ENCODE measurements at regions not wholly inside any gene's neighbourhood (a gene's known extent, or its start where the extent isn't known, plus 50 kb on each side); places are given as distances from the start of the nearest gene placed in this dataset.

DNA sequence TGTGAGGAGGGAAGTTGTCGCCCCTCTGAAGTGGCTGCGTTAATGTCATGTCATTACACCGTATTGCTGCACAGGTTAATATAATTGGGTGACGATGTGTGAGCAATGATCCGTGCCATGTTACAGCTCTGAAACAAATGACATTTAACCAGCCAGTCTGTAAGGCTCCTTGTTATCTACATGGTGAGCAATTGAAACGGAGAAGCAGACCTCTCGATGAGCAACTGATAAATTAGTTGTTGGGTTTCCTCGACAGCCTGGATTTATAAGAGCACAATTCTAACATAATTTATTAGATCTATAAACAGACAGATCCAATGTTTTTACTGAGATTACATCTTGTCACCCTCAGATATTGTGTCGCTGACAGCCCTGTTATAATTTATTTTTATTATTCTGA is 49.9 kb upstream of the MAFB start:
- ATAC-seq (no peak), DNase-seq (no peak)
- intact Hi-C loops (cut with micrococcal nuclease) = no loop called here

GRCh38 chr20:40739841-40740240 is 50.8 kb upstream of the MAFB start:
- ATAC-seq (no peak), DNase-seq (no peak)
- intact Hi-C loops (cut with micrococcal nuclease) = no loop called here

- peak; percentile 43 for ATAC-seq
- DNase-seq = no peak
- intact Hi-C loops (cut with micrococcal nuclease) = no loop called here
Measured at GRCh38 chr20:40741507-40742106, 52.6 kb upstream of the MAFB start.

DNA sequence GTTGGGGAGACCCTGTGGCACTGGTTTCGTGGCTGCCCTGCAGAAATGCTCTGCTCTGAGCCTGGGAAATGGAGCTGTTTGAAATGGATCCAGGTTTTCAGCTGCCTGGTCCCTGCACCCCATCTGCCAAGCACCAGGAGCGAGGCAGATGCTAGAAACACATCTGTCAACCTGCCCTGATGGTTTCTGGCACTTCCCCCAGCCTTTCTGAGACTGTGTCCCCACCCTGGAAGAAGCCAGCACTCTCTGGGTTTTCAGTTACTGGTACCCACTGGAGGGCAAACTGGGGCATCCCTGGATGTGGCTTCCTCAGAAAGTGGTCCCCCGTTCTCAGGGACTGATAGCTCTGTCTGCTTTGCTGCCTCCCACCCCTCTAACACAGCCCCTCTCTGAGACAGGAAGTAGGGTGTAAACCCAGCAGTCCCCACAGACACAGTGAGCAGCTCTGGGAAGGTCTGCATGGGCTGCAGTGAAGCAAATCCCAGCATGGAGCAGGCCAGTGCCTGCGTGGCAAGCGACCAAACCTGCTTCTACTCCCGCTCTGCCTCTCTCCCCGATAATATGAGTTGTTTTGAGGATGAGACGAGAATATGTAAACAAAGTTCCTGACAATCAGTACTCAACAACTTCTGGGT is 54.2 kb upstream of the MAFB start:
- intact Hi-C loops (cut with micrococcal nuclease) = no loop called here
- DNase-seq (no peak), ATAC-seq (no peak)

DNA sequence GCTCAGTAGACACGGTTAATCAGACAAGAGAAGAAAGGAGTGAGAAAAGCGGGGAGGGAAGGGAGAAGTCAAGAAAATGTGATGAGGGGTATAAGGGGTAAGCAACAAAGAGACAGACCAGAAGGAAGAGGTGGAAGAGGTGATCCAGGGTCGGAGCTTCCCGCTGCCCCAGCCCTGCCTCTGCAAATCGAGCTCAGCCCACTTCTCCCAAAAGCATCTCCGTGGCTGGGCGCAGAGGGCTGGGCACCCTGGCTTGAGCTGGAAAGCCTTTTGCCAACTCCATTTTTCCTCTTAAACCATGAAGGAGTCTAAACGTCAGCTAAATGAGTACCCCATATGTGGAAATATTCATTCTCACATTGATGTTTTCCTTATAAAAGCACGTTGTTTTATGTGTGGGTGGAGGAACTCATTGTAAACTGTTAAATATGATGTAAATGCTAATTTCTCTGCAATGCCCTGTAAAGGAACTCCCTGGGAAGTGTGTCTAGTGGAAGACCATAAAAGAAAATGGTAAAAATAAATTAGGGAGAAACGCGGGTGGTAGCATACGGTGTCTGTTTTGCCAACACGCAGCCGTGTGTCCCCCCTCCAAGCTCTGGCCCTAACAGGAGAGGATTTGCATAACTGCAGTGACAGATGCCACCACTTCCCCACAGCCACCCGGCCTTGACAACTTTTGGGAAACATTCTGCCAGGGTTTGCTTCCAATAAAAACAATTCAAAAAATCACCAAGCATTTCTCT is 55.2 kb upstream of the MAFB start:
- DNase-seq (no peak), ATAC-seq (no peak)
- intact Hi-C loops (cut with micrococcal nuclease) = no loop called here

DNA sequence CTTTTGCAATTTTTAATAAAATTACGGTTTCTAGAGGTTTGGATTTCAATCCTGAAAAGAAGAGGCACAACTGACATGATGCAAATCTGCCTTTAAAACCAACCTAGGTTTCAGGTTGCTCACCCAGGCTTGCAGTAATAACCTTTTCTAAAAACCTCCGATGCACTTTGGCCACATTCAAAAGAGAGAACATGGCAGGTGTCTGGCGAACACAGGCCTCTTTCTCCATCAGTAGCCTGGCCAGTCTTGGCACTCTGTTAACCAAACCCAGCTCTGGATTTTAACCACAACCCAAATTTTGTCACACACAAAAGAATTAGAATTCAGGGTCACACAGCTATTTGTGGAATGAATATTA is 55.8 kb upstream of the MAFB start:
- no peak for ATAC-seq
- no peak for DNase-seq
- intact Hi-C loops (cut with micrococcal nuclease) = no loop called here

DNA sequence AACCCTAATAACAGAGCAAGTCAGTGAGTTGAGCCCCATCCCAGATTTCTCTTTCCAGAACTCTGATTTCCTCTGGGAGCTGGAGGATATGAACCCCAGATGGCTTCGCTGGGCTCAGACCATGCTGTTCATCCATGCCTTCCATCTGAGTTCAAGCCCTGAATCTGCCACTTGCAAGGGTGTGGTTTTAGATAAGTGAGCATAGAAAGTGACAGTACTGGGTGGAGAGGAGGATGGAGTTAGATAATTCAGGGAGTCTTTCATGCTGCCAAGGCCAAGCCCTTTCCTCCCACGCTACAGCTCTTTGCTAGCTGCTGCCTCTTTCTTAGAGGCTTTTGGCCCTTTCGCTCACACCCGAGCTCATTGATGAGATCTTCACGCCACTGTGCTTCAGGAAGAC is 57.2 kb upstream of the MAFB start:
- ATAC-seq (no peak), DNase-seq (no peak)
- intact Hi-C loops (cut with micrococcal nuclease) = no loop called here

GRCh38 chr20:40748182-40748581 is 59.1 kb upstream of the MAFB start:
- ATAC-seq = no peak
- no peak for DNase-seq
- intact Hi-C loops (cut with micrococcal nuclease) = no loop called here

GRCh38 chr20:40749985-40750506 is 61.0 kb upstream of the MAFB start:
- intact Hi-C loops (cut with micrococcal nuclease) = no loop called here
- DNase-seq (no peak), ATAC-seq (peak; percentile 28)

DNA sequence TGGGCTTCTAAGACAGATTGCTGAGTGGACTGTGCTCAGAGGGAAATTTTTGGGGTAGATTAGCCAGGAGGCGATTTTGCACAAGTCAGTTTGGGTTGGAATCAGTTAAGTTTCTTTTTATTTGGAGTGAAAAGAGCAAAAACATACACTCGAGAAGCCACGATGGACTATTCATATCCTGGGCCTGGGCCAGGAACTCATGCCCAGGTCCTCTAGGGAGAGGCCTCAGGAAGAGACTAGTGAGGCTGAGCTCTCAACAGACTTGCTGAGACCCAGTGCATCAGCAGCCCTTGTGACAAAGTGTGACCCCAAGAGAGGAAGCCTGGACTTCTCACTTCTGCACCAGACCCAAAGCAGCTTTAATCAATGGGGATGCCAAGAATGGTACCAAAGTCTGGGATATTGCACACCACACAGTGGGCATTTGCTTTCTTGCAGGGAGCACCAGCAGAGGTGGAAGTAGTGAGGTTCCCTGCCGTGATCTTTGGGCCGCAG is 61.6 kb upstream of the MAFB start:
- no peak for DNase-seq
- no peak for ATAC-seq
- intact Hi-C loops (cut with micrococcal nuclease) = no loop called here

DNA sequence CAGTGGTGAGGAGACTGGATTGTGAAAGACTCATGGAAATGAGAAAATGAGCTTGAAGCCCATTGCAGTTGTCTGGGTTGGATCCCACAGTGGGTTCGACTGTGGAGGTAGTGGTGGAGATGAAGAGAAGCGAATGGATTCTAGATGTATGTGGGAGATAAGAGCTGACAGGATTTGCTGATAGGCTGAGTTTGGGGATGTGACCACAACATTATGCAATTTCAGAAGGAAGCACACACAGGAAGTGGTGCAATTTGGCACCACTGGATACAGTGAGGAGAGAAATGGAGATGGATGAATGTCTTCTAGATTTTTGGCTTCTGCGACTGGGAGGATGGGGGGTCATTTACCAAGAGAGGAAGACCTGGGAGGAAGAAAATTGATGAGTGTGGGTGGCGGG is 64.4 kb upstream of the MAFB start:
- intact Hi-C loops (cut with micrococcal nuclease) = no loop called here
- DNase-seq (no peak), ATAC-seq (no peak)

DNA sequence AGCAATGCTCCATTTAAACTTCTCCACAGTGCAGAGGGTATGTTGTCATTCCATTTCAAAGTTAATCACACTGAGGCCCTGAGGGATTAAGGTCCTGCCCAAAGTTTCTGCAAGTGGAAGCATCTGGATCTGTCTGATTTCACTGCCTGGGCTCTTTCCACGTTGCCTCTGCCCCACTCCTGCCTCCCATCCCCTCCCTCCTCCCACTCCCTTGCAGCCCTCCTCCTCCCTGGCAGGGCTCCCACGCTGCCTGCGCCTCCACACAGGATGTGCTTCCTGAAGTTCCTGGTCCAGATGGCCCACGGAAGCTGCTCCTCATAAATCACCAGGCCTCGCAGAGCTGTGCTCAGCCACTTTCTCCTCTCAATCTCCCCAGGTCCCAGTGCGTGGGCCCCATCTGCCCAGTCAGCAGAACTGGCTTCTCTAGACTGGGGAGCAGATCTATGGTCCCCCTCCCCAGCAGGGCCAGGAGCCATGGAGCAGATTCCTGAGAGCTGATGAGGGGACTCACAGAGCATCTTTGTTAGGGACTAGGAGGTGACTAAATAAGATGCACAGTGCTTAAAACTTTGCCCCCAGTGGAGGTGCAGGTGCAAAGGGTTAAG is 65.4 kb upstream of the MAFB start:
- ATAC-seq (peak; percentile 82), DNase-seq (peak; percentile 71)
- intact Hi-C loops (cut with micrococcal nuclease) = no loop called here

- DNase-seq = no peak
- no peak for ATAC-seq
- intact Hi-C loops (cut with micrococcal nuclease) = no loop called here
Measured at GRCh38 chr20:40757087-40757486, 68.1 kb upstream of the MAFB start.

- DNase-seq (no peak), ATAC-seq (no peak)
- intact Hi-C loops (cut with micrococcal nuclease) = no loop called here
Measured at GRCh38 chr20:40758790-40759189, 69.8 kb upstream of the MAFB start.

DNA sequence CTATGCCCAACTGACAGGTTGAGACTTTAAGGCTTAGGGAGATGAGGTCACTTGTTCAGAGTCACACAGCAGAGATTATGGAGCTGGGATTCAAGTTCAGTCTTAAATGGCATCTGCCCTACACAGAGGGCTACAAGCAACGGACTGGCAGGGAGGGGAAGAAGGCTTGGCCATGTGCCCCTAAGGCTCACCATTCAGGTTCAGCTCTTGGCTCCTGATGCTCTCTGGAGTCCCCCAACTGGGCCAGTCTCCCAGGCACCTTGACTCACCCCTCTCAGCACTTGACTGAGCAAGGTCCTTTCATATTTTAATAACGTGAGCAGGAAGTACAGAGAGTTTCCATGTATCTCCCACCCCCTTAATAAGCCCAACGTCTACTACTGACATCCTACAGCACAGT is 71.4 kb upstream of the MAFB start:
- intact Hi-C loops (cut with micrococcal nuclease) = no loop called here
- no peak for DNase-seq
- no peak for ATAC-seq

GRCh38 chr20:40763646-40764295 is 74.7 kb upstream of the MAFB start:
- ATAC-seq (no peak), DNase-seq (no peak)
- intact Hi-C loops (cut with micrococcal nuclease) = no loop called here

DNA sequence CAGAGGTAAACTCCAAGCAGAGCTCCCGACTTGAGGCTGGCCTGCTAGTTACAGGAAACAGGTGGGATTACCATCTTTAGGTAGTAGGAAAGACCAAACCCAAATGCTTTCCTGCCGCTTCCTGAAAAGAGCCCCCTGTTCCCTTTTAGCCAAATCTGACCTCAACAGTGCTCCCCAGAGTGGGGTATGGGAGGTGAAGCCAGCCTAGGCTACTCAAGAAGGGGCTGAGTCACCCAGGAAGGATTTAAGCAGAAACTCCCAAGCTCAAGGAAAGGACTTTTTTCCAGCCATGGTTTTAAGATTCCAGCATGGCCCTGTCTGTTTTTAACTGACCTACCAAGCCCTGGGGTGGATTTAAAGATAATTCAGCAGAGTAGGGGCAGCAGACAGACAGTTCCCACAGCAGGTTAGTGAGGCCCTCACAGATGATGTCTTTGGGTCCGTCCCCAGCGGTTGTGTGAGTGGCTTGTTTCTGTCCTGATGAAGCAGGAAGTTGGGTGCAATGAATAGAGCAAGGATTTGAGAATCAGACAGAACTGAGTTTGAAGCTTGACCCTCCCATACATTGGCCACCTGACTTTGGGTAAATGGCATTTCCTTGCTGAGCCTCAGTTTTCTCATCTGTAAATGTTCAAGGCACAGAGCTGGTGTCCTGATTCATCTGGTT is 76.9 kb upstream of the MAFB start:
- ATAC-seq = no peak

DNA sequence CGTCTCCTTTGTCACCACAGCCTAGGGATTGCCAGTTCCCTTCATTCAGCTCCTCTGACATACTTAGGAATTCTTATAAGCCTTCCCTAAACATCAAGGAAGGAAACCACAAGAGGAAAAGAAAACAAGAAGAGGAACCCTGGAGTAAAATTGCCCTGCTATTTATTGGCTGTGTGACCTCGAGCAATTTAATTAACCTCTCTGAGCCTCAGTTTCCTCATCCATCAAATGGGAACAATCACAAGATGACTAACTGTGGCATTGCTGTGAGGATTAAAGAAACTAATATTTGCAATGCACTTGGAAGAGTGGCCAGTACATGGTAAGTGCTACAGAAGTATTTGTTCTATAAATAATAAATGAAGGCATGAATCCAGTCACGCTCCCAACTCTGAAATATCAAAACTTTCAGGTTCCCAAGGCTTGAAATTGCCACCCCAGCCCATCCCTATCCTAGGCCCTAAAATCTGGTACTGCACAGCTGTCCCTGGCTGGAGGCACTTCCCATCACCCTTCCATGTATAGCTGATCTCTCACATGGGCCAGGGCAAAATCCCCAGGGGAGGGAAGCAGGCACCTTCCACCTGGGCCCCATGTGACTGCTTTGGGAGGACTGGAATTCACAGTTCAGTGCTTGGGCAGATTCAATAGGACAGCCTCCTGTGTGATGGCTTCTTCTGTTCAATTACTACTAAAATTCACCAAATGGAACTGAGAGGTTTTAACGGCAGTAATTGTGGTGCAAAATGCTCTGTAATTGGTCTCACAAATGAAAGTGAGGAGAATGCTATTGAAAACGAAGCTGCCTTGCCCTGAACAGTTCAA is 78.0 kb upstream of the MAFB start:
- DNase-seq = no peak
- intact Hi-C loops (cut with micrococcal nuclease) = no loop called here
- no peak for ATAC-seq

More for the DNA sequence above, 76.9 kb upstream of the MAFB start:
- intact Hi-C loops (cut with micrococcal nuclease) = no loop called here
- DNase-seq = no peak

DNA sequence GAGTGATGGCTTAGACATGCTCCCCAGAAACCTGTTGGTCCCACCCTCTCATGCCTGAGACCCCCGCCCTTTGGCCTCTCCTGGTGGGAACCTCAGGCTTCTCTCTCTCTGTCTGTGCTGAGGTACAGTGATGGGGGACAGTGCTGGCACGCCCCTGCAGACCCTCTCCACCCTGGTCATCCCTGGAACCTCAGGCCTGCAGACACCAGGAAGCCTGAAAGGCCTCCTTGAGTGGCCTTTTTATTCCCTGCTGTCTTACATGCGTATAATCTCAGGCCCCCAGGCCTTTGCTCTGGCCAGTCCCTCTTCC is 78.5 kb upstream of the MAFB start:
- intact Hi-C loops (cut with micrococcal nuclease) = no loop called here
- no peak for ATAC-seq
- no peak for DNase-seq
